ENCODE measurements at regions not wholly inside any gene's neighbourhood (a gene's known extent, or its start where the extent isn't known, plus 50 kb on each side); places are given as distances from the start of the nearest gene placed in this dataset.

- Histone ChIP-seq H3K27me3 (ENCODE audit: control insufficient read depth, insufficient read depth, low read length) (no peaks in the 10 kb centered on the region), H3K4me3 (ENCODE audit: low read depth, low read length) (no peak overlapping the region), H3K27ac (ENCODE audit: low read depth, low read length) (no peak overlapping the region), H3K9me3 (ENCODE audit: control insufficient read depth, insufficient read depth, low read length) (no peaks in the 10 kb centered on the region)
- ChIA-PET POLR2A (no interaction called here), CTCF (no interaction called here)
- no peak for DNase-seq (ENCODE audit: low read depth, low spot score)
- TF ChIP-seq, protein P1, sequence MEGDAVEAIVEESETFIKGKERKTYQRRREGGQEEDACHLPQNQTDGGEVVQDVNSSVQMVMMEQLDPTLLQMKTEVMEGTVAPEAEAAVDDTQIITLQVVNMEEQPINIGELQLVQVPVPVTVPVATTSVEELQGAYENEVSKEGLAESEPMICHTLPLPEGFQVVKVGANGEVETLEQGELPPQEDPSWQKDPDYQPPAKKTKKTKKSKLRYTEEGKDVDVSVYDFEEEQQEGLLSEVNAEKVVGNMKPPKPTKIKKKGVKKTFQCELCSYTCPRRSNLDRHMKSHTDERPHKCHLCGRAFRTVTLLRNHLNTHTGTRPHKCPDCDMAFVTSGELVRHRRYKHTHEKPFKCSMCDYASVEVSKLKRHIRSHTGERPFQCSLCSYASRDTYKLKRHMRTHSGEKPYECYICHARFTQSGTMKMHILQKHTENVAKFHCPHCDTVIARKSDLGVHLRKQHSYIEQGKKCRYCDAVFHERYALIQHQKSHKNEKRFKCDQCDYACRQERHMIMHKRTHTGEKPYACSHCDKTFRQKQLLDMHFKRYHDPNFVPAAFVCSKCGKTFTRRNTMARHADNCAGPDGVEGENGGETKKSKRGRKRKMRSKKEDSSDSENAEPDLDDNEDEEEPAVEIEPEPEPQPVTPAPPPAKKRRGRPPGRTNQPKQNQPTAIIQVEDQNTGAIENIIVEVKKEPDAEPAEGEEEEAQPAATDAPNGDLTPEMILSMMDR (IDR thresholded peaks at IDR 0.05; ENCODE audit: low read depth, low read length) = no peak
These were observed 79.2 kb upstream of the PHACTR2 start for GRCh38 chr6:143598466-143599080.

- DNase-seq (ENCODE audit: low read depth, low spot score) = peak; percentile 51
- CTCF ChIA-PET = no interaction called here
- H3K27me3 ChIP-seq (ENCODE audit: control insufficient read depth, insufficient read depth, low read length) = no peaks in the 10 kb centered on the region
- no peak overlapping the region for H3K27ac ChIP-seq (ENCODE audit: low read depth, low read length)
- TF ChIP-seq, protein P1 (IDR thresholded peaks at IDR 0.05; ENCODE audit: low read depth, low read length) = no peak
- no peak overlapping the region for H3K4me3 ChIP-seq (ENCODE audit: low read depth, low read length)
- POLR2A ChIA-PET = no interaction called here
- no peaks in the 10 kb centered on the region for H3K9me3 ChIP-seq (ENCODE audit: control insufficient read depth, insufficient read depth, low read length)
These were observed 80.9 kb upstream of the PHACTR2 start for GRCh38 chr6:143596866-143597265.

DNA sequence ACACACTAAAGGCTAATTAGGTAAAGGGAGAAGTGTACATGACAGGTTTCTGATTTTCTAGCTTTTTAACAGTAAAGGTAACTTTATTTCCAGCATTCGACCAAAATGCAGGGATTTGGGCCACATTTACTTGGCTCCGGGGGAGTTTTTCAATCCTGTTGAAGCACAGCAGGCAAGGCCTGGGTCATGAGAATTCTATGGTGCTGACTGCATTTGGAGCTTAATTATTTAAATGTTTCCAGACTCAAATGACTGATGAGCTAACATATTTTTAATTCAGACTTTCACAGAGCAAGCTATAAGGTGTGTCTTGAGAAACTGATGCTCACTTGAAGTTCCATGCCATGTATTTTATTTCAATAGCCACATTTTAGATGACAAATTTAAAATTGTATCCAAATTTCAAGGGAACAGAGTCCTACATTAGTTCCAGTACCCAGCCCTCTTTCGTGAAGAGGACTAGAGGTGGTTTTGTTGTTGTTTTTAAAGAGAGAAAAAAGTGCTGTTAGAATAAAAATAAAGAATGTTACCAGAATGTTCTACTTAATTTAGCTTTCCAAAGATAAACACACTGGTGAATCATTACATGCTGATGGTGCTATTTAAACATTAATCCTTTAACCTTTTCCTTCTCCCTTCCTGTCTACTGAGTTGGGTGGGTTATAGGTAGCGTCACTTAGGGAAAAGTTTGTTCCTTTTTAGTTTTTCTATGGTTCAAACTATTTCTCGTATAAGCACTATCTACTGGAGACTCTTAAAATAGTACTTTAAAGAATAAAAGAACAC lies 82.3 kb upstream of the PHACTR2 start:
- Histone ChIP-seq H3K27ac (ENCODE audit: low read depth, low read length) (no peak overlapping the region), H3K9me3 (ENCODE audit: control insufficient read depth, insufficient read depth, low read length) (no peaks in the 10 kb centered on the region), H3K4me3 (ENCODE audit: low read depth, low read length) (no peak overlapping the region), H3K27me3 (ENCODE audit: control insufficient read depth, insufficient read depth, low read length) (no peaks in the 10 kb centered on the region)
- ChIA-PET CTCF (interaction anchor here (1.2 to 1.5 kb wide), 2 partner anchors 19 to 345 kb away, joined by 3 to 6 read pairs; no protein-coding TSS in a partner anchor), POLR2A (interaction anchor here (1.0 kb wide), 1 partner anchor 15 kb away, joined by 3 read pairs; no protein-coding TSS in a partner anchor)
- TF ChIP-seq, protein P1 (IDR thresholded peaks at IDR 0.05; ENCODE audit: low read depth, low read length) = no peak
- DNase-seq (ENCODE audit: low read depth, low spot score) = no peak

DNA sequence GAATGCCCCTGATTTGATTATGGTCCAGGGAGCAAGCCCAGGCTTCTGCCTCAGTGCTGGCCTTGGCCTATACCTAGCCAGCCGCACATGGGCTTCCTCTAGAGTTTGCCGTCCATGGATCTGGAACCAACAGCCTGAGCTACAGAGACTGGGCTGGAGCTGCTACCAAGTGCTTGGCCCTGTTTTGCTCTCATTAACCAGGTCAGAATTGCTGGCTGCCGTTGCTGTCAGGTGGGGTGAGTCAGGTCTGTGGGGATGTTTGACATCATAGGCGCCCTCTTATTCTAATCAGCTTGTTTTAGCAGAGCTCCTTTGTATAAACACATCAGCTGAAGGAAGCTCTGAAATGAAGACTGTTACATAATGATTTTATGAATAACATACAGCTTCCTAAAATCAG lies 83.1 kb upstream of the PHACTR2 start:
- CTCF ChIA-PET = interaction anchor here (1.2 to 1.5 kb wide), 2 partner anchors 19 to 345 kb away, joined by 3 to 6 read pairs; no protein-coding TSS in a partner anchor
- H3K27ac ChIP-seq (ENCODE audit: low read depth, low read length) = no peak overlapping the region
- H3K9me3 ChIP-seq (ENCODE audit: control insufficient read depth, insufficient read depth, low read length) = no peaks in the 10 kb centered on the region
- H3K27me3 ChIP-seq (ENCODE audit: control insufficient read depth, insufficient read depth, low read length) = no peaks in the 10 kb centered on the region
- TF ChIP-seq, protein P1 (IDR thresholded peaks at IDR 0.05; ENCODE audit: low read depth, low read length) = no peak
- no peak overlapping the region for H3K4me3 ChIP-seq (ENCODE audit: low read depth, low read length)
- POLR2A ChIA-PET = interaction anchor here (1.0 kb wide), 1 partner anchor 15 kb away, joined by 3 read pairs; no protein-coding TSS in a partner anchor
- peak; percentile 27 for DNase-seq (ENCODE audit: low read depth, low spot score)

GRCh38 chr6:143592335-143592734 lies 80.8 kb upstream of the FUCA2 start:
- no peak for DNase-seq (ENCODE audit: low read depth, low spot score)
- ChIA-PET CTCF (interaction anchor here (0.6 kb wide), 1 partner anchor 172 kb away, joined by 4 read pairs; no protein-coding TSS in a partner anchor), POLR2A (no interaction called here)
- H3K27me3 ChIP-seq (ENCODE audit: control insufficient read depth, insufficient read depth, low read length) = no peaks in the 10 kb centered on the region
- H3K27ac ChIP-seq (ENCODE audit: low read depth, low read length) = no peak overlapping the region
- TF ChIP-seq, protein P1 (IDR thresholded peaks at IDR 0.05; ENCODE audit: low read depth, low read length) = 0 out of 2 replicates have a peak, but pooled peaks have one; percentile 24
- H3K4me3 ChIP-seq (ENCODE audit: low read depth, low read length) = no peak overlapping the region
- no peaks in the 10 kb centered on the region for H3K9me3 ChIP-seq (ENCODE audit: control insufficient read depth, insufficient read depth, low read length)

All from AG04450 (cell line).